ENCODE measurements at regions not wholly inside any gene's neighbourhood (a gene's known extent, or its start where the extent isn't known, plus 50 kb on each side); places are given as distances from the start of the nearest gene placed in this dataset.

- DNase-seq, result no peak
Observed at GRCh38 chr2:12934146-12934756, 217.5 kb downstream of the TRIB2 start.

DNA sequence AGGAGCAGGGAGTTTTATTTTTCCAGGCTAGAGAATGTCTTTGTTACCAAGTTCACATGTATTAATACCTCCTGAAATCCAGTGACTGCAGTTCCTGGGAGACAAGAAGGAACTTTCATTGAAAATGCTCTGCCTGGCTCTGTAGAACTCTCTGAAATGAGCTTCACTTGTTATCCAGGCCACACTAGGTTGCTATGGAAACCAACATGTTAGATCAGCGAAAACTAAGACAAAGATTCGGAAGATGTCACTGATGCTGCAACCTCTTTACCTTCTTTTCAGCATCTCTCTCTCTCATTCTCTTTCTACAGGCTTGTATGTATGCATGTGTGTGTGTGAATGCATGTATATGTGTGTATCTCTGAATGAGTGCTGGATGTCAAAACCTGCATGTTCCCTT, 218.5 kb downstream of the TRIB2 start:
- no peak for DNase-seq

- no peak for DNase-seq
Observed at GRCh38 chr2:12935796-12936195, 219.1 kb downstream of the TRIB2 start.

DNA sequence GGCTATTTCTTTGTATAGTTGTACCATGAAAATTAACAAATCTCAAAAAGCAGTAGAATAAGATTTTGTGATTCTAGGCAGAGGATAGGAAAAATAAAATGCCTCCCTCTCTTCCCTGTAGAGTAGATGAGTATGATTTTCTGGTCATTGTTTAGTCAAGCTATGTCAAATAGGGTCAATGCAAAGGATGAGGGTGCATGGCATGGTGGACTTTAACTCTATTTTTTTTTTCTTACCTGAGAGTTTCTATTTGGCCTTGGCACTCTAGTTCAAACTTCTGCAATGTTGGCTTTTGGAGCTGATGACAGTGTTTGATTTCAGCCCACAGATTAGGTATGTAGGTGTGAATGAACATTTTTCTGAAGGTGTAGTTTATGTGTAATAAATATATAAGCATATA, 224.5 kb downstream of the TRIB2 start:
- DNase-seq, result no peak

- DNase-seq, result no peak
Observed at GRCh38 chr2:12948231-12948960, 231.7 kb downstream of the TRIB2 start.

GRCh38 chr2:12948961-12949353, 232.2 kb downstream of the TRIB2 start:
- DNase-seq, result no peak

DNA sequence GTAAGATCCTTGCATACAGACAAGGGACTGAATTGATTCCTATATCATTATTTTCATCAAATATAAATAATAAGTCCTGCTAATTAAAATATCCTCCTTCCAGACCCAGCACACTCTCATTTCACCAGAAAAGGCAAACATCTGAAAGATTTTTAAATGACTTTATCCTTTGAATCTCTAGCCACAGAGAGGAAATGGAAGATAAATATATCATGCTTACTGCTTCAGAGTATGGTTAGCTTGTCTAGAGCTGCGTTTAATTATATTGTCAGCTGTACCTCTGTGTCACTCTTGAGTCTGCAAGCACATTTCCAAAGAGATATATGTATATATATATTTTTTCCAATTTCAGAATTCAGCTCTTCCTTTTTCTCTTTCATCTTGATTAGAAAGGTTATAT, 232.7 kb downstream of the TRIB2 start:
- DNase-seq, result no peak

GRCh38 chr2:12950174-12950573, 233.4 kb downstream of the TRIB2 start:
- no peak for DNase-seq

DNA sequence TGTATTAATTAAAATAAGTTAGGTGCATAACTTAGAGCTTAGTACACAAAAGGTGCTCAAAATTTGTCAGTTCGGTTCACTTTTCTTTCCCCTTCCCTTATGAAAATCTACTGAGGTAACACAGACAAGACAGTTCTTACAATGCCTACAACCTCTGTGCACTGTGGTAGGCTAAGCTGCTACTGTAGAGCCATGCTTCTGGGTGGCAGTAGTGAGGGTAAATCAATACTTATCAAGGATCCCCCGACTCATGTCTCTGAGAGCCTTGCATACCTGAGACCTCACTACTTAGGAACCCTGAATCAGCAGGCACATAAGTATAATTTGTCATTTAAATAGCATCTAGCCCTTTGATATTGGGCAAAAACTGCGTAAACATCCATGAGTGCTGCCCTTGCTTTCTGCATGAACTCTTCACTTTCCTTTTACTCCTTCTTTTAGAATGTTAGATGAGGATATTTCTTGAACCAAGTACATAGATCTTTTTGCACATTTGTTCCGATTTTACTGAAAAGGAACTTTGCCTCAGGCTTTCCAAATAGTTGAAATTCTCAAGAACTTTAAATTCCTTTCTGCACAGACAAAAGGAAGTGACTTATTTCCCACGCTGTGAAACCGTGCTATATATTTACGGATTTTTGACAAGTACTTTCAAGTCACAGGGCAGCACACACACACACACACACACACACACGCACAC, 234.4 kb downstream of the TRIB2 start:
- no peak for DNase-seq

- DNase-seq, result no peak
Observed at GRCh38 chr2:12951657-12951973, 234.9 kb downstream of the TRIB2 start.

DNA sequence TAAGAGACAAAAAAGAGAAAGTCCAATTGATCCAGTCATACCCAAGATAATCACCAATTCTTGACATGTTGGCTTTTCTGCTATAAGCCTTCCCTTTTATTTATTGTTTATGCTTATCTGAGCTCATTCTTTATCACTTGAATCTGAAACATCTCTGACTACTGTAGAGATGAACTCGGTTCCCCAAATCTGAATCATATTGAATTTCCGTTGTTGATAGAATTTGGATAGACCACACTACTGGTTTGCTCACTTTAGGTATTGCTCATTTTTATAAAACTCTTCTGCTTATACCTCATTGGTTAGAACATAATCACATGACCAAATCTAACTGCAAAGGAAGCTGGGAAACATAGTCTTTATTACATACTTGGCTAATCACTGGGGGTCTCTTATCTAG, 236.9 kb downstream of the TRIB2 start:
- DNase-seq, result no peak

DNA sequence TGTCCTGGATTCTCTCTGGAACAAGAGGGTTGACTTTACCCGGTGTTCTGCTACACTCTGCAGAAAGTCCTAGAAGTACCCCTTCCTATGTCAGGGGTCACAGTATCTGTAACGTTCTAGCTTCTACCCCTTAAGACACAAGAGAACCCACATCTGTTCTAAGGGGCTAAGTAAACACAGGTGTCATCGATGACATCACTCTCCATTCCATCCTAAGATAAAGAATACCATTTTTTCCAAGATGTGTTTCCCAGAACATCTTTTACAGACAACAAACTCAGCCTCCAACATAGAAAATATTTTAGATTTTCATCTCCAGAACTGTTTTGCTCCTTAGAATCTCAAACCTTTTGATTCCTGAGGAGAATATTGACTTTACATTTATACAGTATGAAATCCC, 239.1 kb downstream of the TRIB2 start:
- DNase-seq, result no peak

DNA sequence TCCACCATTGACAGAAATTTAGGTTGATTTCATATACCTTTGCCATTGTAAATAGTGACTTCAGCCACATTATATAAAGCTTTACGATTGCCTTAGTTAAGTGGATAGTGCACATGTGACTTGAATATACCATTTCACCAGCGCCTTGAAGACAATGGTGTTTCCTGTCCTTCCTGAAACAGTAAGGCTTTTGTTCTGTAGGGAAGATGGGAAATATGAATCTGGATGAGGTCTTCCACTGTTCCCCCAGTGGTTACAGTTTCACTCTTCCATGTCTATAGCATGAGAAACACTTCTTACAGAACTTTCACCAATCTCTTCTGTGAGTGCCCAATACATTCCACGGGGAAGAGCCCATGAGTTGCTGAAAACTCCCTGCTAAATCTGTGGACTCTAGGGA, 240.5 kb downstream of the TRIB2 start:
- no peak for DNase-seq

DNA sequence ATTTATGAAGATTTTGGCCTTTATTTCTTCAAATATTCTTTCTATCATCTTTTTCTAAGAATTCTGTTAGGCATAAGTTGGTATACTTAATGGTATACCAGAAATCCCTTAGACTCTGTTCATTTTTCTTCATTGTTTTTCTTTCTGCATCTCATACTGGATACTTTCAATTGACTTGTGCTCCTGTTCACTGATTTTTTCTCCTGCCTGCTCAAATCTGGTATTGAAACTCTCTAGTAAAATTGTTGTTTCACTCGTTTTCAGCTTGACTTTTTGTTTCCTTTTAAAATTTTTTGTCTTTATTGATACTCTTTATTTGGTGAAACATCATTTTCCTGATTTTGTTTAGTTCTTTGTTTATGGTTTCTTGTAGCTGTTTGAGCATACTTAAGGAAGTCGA, 243.2 kb downstream of the TRIB2 start:
- DNase-seq, result no peak

- no peak for DNase-seq
Observed at GRCh38 chr2:12960671-12961070, 243.9 kb downstream of the TRIB2 start.

DNA sequence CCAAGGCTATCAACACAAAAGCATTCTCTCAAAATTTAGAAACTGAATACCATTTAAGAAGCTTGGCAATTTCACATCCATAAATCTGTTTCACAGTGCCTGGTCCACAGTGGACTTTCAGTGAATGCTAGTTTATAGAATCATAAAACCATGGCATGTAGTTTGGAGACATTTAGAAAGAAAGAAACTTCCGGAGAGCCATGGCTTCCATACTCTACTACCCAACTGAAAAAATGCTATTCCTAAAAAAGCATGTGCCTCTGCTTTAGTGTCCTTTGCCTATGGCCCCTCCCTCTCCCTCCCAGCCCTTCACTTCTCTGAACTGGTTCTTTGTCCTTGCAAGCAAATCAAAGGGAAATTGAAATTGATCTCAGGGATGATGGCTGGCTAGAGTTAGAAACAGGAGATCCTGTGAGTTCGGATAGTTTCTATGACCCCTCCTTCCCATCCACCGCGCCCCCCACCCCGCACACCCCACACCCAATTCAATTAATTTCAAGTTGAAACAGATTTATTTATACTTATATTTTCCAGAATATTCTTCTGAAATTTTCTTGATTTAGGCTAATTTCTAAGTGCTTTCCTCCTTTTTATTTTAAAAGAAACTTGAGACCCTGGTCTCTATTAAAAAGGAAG, 248.3 kb downstream of the TRIB2 start:
- DNase-seq, result no peak

GRCh38 chr2:12965540-12966269, 249.0 kb downstream of the TRIB2 start:
- no peak for DNase-seq

- no peak for DNase-seq
Observed at GRCh38 chr2:12967804-12968203, 251.1 kb downstream of the TRIB2 start.

- no peak for DNase-seq
Observed at GRCh38 chr2:12968399-12968798, 251.7 kb downstream of the TRIB2 start.

DNA sequence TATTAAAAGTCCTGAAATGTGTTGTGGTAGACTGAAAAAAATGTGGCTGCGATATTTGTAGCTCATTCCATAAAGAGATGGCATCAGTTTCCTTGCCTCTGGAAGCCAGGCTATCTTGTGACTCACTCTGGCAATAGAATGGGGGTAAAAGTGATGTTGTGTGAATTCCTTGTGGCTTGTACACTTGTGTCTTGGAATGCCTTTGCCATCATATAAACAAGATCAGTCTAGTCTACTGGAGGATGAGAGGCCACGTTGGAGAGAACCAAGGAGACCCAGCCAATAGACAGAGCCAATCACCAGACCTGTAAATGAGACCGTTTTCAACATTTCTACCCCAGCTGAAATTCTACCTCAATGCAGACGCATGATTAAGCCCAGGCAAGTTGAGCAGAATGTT, 254.1 kb downstream of the TRIB2 start:
- no peak for DNase-seq

DNA sequence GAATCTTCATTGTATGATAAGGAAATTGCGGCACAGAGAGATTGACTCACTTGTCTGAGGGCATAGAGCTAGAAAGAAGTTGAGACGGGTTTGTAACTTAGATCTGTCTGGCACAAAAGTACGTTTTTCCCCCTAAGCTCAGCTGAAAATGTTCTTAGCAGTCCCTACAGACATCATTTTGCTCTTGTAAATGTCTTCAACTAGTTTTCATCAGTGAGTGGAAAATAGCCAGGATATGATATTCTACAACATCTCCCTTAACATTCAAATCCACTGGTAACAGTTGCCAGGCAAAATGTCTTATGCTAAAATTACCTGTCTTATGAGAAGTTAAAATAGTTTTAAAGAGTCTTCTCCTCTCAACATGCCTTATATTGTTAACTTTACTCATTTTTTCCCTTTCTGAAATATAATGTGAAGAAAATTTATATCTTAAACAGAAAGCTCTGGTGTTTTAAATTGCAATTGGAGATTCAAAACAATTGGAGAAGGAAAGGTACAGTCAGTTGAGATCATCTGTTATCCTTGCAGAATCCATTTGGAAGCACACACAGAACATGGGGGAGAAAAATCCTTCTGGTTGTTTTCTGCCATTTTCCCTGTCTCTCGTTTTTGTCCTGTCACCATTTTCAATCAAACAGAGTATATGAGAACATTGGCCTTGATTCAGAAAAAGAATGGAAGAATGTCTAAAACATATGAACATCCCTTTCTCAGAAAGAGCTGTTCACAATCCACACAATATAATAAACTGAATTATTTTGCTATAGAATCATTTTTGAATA, 255.0 kb downstream of the TRIB2 start:
- no peak for DNase-seq

DNA sequence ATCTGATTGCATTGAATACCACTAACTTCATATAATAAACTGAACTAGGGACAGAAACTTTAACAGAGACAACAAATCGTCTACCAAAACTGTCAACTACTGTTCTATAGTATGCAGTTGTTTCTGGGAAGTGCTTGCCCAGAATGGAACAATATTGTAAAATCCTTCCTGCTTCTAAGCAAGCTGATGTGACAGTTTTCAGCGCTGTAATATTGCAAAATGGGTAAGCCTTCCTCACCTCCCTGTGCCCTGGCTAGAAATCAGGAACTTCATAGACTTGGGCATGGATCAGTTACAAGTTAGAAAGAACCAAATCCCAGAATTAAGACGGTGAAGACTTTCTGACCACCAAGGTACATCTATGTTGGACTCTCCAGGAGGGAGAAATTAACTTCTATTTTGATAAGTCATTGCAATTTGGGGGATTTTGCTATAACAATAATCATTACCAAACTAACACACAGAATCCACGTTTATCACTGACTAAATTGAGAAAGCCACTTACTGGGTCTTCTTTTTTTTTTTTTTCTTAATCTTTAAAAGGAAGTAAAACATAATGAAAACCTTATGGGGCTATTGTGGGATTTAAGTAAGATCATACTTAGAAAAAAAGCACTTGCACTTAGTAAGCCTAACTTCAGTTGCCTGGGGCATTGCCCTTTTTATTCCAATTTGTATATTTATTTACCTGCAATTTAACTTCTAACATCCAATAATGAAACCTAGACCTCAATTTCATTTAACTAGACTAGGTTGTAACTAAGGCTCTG, 261.5 kb downstream of the TRIB2 start:
- no peak for DNase-seq
